ENCODE measurements at regions not wholly inside any gene's neighbourhood (a gene's known extent, or its start where the extent isn't known, plus 50 kb on each side); places are given as distances from the start of the nearest gene placed in this dataset.
"Not testable (repeated sequence)": the region's sequence is repeated elsewhere in the genome, so short reads cannot be mapped to it uniquely, and the experiment has no call there.

DNA sequence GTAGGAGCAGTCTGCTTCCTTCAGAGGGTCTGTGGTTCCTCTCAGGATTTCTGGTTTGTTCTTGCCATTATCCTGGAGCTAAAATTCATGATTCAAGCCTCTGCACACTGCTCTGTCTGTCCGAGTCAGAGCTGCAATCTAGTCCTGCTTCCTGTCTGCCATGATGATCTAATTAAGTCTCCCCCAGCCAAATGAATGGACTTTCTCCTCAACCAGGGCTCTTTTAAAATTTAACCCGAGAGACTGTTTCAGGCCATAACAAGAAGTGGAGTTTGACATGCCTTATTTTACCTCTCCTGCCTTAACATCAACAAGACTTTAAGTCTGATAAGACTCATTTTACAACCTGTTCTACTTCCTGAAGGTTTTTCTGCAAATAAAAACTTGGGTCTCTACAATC lies 1009.6 kb upstream of the DDX18 start:
- TF ChIP-seq, protein P1, sequence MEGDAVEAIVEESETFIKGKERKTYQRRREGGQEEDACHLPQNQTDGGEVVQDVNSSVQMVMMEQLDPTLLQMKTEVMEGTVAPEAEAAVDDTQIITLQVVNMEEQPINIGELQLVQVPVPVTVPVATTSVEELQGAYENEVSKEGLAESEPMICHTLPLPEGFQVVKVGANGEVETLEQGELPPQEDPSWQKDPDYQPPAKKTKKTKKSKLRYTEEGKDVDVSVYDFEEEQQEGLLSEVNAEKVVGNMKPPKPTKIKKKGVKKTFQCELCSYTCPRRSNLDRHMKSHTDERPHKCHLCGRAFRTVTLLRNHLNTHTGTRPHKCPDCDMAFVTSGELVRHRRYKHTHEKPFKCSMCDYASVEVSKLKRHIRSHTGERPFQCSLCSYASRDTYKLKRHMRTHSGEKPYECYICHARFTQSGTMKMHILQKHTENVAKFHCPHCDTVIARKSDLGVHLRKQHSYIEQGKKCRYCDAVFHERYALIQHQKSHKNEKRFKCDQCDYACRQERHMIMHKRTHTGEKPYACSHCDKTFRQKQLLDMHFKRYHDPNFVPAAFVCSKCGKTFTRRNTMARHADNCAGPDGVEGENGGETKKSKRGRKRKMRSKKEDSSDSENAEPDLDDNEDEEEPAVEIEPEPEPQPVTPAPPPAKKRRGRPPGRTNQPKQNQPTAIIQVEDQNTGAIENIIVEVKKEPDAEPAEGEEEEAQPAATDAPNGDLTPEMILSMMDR (IDR thresholded peaks at IDR 0.05; ENCODE audit: low read depth, low read length) = no peak
- no peak overlapping the region for H3K4me3 ChIP-seq (replicated peaks in 1 of 2; ENCODE audit: low read depth in 2 of 2, low read length in 2 of 2)
- DNase-seq (ENCODE audit: low read depth in 2 of 2) = no peak

DNA sequence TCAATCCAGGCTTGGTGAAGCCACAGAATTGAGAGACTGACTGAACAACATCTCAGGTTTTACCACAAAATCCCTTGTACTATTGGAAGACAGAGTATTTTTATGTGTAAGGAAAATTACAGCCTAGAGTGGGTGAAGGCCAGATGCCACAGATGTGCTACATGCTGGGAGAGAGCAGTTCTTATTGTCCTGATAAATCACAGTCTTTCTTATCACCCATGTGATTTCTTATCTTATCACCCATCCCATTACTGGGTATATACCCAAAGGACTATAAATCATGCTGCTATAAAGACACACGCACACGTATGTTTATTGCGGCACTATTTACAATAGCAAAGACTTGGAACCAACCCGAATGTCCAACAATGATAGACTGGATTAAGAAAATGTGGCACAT lies 1008.0 kb upstream of the DDX18 start:
- not testable (repeated sequence) for DNase-seq (ENCODE audit: low read depth in 2 of 2); H3K4me3 ChIP-seq (replicated peaks in 1 of 2; ENCODE audit: low read depth in 2 of 2, low read length in 2 of 2)

DNA sequence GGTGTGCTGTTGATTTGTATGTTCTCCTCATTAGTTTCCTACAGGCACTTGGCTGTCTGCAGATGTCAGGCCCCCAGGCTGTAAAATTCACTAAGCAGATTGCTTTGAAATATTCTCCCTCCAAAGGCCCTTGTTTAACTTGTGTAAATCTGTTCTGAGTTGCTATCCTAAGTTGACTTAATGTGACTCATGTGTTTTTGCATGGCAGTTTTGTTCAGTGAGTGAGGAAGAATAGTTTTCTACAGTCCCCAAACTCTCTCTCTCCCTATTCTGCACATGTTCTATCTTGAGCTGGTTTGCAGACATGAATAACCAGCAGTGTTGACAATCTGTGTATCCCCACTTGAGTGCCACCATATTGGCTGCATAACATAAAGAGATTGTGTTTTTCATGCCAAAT lies 1005.4 kb upstream of the DDX18 start:
- TF ChIP-seq, protein P1 (IDR thresholded peaks at IDR 0.05; ENCODE audit: low read depth, low read length) = no peak
- no peak overlapping the region for H3K4me3 ChIP-seq (replicated peaks in 1 of 2; ENCODE audit: low read depth in 2 of 2, low read length in 2 of 2)
- DNase-seq (ENCODE audit: low read depth in 2 of 2) = peak in 1 of 2 donors; percentile 10

DNA sequence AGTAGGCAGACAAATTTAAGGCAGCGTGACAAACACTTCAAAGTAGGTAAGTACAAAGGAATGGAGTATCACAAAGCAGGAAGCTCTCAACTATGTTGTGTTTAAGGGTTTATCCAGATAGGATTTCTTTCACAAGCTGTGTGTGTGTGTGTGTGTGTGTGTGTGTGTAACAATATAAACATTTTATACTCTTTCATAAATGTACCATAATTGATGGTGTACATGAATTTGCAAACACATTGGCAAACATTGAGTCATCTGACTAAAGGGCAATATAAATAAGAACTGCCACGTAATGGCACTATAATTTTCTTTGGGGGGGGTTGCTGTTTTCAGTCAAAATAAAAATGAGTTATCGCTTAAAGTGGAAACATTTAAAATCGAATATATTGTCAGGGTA lies 1004.4 kb upstream of the DDX18 start:
- TF ChIP-seq, protein P1 (IDR thresholded peaks at IDR 0.05; ENCODE audit: low read depth, low read length) = no peak
- DNase-seq (ENCODE audit: low read depth in 2 of 2) = peak in 1 of 2 donors; percentile 9
- no peak overlapping the region for H3K4me3 ChIP-seq (replicated peaks in 1 of 2; ENCODE audit: low read depth in 2 of 2, low read length in 2 of 2)

DNA sequence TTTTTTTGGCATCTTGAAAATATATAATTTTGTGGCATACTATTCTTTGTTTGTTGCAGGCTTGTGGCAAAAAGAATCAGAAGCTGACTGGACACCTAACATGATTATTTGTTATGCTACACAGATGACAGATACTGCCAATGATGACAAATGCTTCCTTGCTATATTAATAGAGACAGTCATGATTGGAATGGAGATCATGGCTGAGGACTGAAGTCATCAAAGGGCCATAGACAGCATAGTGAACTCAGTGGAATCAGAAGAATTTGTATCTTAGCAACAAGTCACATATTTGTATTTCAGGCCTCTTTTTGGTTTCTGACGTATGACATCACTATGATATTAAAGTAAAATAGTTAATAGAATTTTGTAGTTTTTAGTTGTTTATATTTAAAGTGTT lies 1003.8 kb upstream of the DDX18 start:
- TF ChIP-seq, protein P1 (IDR thresholded peaks at IDR 0.05; ENCODE audit: low read depth, low read length) = no peak
- DNase-seq (ENCODE audit: low read depth in 2 of 2) = peak in 1 of 2 donors; percentile 36
- H3K4me3 ChIP-seq (replicated peaks in 1 of 2; ENCODE audit: low read depth in 2 of 2, low read length in 2 of 2) = no peak overlapping the region

DNA sequence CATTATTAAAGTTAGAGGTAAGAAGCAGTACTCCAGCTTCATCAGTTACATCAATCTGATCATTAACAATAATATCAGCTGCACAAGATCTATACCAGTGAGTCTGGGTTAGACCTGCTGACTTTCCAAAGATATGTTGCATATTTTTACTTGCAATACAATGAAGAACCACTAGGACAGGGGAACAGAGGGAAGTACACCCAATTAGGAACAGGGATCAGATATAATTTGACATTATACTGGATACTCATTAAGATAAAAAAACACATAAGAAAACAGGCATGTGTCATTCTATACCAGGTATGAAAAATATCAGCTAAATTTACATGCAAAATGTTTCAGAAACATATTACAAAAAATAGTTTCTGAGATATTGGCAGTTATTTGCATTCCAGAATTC lies 995.1 kb upstream of the DDX18 start:
- TF ChIP-seq, protein P1 (IDR thresholded peaks at IDR 0.05; ENCODE audit: low read depth, low read length) = peak; percentile 6
- no peak for DNase-seq (ENCODE audit: low read depth in 2 of 2)
- no peak overlapping the region for H3K4me3 ChIP-seq (replicated peaks in 1 of 2; ENCODE audit: low read depth in 2 of 2, low read length in 2 of 2)

DNA sequence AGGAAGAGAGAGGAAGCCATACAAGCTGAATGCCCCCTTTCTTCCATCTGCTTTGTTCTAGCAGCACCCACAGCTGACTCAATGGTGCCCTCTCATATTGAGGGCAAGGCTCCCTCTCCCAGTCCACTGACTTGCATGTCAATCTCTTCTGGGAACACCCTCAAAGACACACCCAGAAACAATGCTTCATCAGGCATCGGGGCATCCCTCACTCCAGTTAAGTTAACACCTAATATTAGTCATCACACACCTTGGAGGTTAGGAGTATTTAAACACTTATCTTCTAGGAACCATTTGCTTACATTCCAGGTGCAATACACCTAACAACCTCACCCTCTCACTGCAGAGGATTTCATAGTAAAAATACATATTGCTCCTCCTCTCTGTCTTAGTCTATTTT lies 993.5 kb upstream of the DDX18 start:
- no peak for DNase-seq (ENCODE audit: low read depth in 2 of 2)
- TF ChIP-seq, protein P1 (IDR thresholded peaks at IDR 0.05; ENCODE audit: low read depth, low read length) = no peak
- no peak overlapping the region for H3K4me3 ChIP-seq (replicated peaks in 1 of 2; ENCODE audit: low read depth in 2 of 2, low read length in 2 of 2)

DNA sequence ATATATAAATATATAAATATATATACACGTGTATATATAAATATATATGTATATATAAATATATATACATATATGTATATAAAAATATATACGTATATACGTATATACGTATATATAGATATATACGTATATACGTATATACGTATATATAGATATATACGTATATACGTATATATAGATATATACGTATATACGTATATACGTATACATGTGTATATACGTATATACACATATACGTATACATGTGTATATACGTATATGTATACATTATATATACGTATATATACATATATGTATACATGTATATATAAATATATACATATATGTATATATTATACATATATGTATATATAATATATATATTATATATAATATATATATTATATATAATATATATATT lies 984.9 kb upstream of the DDX18 start:
- DNase-seq (ENCODE audit: low read depth in 2 of 2); H3K4me3 ChIP-seq (replicated peaks in 1 of 2; ENCODE audit: low read depth in 2 of 2, low read length in 2 of 2): not testable (repeated sequence)

Data from cardiac fibroblast (primary cell).